Thoracic aorta (tissue), 2 donors: ENCODE measurements at regions not wholly inside any gene's neighbourhood (a gene's known extent, or its start where the extent isn't known, plus 50 kb on each side); places are given as distances from the start of the nearest gene placed in this dataset.

Source experiments
- ATAC-seq: fragments of 150-250 bp; one replicate; pipeline ENCODE4 v1.8.0; 2017; ENCODE audit warnings: low read depth; ENCODE audit not compliant: insufficient number of reproducible peaks, low FRiP score
- DNase-seq: peaks from one replicate; pipeline ENCODE4 v3.0.0-alpha.2; 2020; ENCODE audit warnings: low spot score
- H3K27ac ChIP-seq, 2 donors: fragments of 200-600 bp; sonication (generic); 1 replicate in 1 of 2; 2 replicates in 1 of 2; pipeline ENCODE4 v1.5.1; 2016; ENCODE audit warnings: mild to moderate bottlenecking in 2 of 2, moderate library complexity in 2 of 2
- H3K27me3 ChIP-seq: fragments of 200-600 bp; sonication (generic); replicated peaks from 2 replicates; pipeline ENCODE4 v1.6.0; 2016; ENCODE audit warnings: mild to moderate bottlenecking; ENCODE audit not compliant: insufficient read depth
- H3K36me3 ChIP-seq: fragments of 200-600 bp; sonication (generic); one replicate; pipeline ENCODE4 v1.5.1; 2016
- H3K4me1 ChIP-seq, 2 donors: fragments of 200-600 bp; sonication (generic); 1 replicate in 1 of 2; 2 replicates in 1 of 2; pipeline versions ENCODE4 v1.5.1 to v1.6.0; 2016; ENCODE audit warnings: low read depth in 2 of 2, mild to moderate bottlenecking in 1 of 2; ENCODE audit not compliant: control insufficient read depth in 1 of 2
- H3K4me3 ChIP-seq: fragments of 200-600 bp; sonication (generic); 2 replicates; pipeline ENCODE4 v1.5.1; 2016; ENCODE audit warnings: mild to moderate bottlenecking
- H3K9me3 ChIP-seq: fragments of 200-600 bp; sonication (generic); 2 replicates; pipeline ENCODE4 v1.5.1; 2016
- TF ChIP-seq, protein P1 (sequence below): fragments of 200-600 bp; sonication (generic); IDR thresholded peaks from one replicate; pipeline ENCODE4 v1.5.1; 2019; ENCODE audit warnings: antibody characterized with exemption

DNA sequence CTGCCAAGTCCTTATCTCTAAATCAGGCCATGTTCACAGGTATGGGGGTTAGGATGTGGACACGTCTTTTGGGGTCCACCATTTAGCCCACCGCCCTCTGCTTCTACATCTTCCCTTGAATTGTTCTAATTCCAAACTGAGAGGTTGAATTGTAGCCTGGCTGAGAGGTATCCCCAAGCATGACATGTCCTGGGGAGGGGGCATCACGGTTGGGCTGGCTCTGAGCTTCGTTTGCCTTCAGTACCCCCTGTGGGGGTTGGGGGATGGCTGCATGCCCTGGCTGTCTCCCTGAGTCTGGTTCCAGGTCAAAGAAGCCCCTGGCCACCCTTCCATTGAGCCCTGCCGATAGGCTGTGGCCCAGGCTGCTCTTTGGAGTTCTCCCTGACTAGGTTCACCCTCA is 204.6 kb downstream of the GLRX3 start:
- ATAC-seq (no peak), DNase-seq (no peak)
- H3K9me3 ChIP-seq: no peaks in the 10 kb centered on the region
- H3K4me3 ChIP-seq: no peak overlapping the region
- TF ChIP-seq, protein P1, sequence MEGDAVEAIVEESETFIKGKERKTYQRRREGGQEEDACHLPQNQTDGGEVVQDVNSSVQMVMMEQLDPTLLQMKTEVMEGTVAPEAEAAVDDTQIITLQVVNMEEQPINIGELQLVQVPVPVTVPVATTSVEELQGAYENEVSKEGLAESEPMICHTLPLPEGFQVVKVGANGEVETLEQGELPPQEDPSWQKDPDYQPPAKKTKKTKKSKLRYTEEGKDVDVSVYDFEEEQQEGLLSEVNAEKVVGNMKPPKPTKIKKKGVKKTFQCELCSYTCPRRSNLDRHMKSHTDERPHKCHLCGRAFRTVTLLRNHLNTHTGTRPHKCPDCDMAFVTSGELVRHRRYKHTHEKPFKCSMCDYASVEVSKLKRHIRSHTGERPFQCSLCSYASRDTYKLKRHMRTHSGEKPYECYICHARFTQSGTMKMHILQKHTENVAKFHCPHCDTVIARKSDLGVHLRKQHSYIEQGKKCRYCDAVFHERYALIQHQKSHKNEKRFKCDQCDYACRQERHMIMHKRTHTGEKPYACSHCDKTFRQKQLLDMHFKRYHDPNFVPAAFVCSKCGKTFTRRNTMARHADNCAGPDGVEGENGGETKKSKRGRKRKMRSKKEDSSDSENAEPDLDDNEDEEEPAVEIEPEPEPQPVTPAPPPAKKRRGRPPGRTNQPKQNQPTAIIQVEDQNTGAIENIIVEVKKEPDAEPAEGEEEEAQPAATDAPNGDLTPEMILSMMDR: no peak
- no peak overlapping the region for H3K27ac ChIP-seq
- H3K27me3 ChIP-seq: no peaks in the 10 kb centered on the region
- no peaks in the 10 kb centered on the region for H3K36me3 ChIP-seq
- no peaks in the 10 kb centered on the region for H3K4me1 ChIP-seq

GRCh38 chr10:130341356-130341755 is 205.2 kb downstream of the GLRX3 start:
- no peaks in the 10 kb centered on the region for H3K27me3 ChIP-seq
- H3K4me1 ChIP-seq: no peaks in the 10 kb centered on the region
- H3K9me3 ChIP-seq: no peaks in the 10 kb centered on the region
- ATAC-seq (no peak), DNase-seq (no peak)
- no peak overlapping the region for H3K27ac ChIP-seq
- TF ChIP-seq, protein P1: peak; percentile 13
- H3K4me3 ChIP-seq: no peak overlapping the region
- H3K36me3 ChIP-seq: no peaks in the 10 kb centered on the region

DNA sequence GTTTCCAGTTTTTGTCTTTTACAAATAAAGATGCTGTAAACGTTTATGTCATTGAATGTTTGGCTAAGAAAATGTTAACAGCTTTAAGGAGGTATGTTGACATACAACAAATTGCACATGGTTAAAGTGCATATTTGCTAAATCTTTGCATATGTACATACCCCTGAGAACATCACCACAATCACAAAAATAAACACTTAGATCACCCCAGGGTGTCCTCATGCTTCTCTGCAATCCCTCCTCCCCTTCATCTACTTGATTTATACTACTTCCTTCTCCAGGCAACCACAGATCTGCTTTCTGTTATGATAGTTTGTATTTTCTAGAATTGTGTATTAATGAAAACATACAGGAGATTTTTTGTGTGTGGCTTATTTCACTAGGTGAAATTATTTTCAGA is 209.5 kb downstream of the GLRX3 start:
- ATAC-seq (no peak), DNase-seq (no peak)
- H3K9me3 ChIP-seq: no peaks in the 10 kb centered on the region
- H3K27me3 ChIP-seq: no peaks in the 10 kb centered on the region
- no peaks in the 10 kb centered on the region for H3K36me3 ChIP-seq
- H3K27ac ChIP-seq: no peak overlapping the region
- TF ChIP-seq, protein P1: no peak
- H3K4me1 ChIP-seq: no peaks in the 10 kb centered on the region
- no peak overlapping the region for H3K4me3 ChIP-seq

- H3K36me3 ChIP-seq: no peaks in the 10 kb centered on the region
- TF ChIP-seq, protein P1: no peak
- H3K9me3 ChIP-seq: no peaks in the 10 kb centered on the region
- no peak overlapping the region for H3K4me3 ChIP-seq
- DNase-seq (no peak), ATAC-seq (no peak)
- H3K27ac ChIP-seq: no peak overlapping the region
- H3K27me3 ChIP-seq: no peaks in the 10 kb centered on the region
- no peaks in the 10 kb centered on the region for H3K4me1 ChIP-seq
Measured at GRCh38 chr10:130350996-130351395, 214.8 kb downstream of the GLRX3 start.

GRCh38 chr10:130351466-130352290 is 215.5 kb downstream of the GLRX3 start:
- Histone ChIP-seq H3K9me3 (no peaks in the 10 kb centered on the region), H3K27ac (no peak overlapping the region), H3K4me1 (no peaks in the 10 kb centered on the region), H3K27me3 (no peaks in the 10 kb centered on the region), H3K36me3 (no peaks in the 10 kb centered on the region), H3K4me3 (no peak overlapping the region)
- no peak for DNase-seq
- ATAC-seq: no peak
- TF ChIP-seq, protein P1: no peak
